HG03342 (cell line): ENCODE measurements at regions not wholly inside any gene's neighbourhood (a gene's known extent, or its start where the extent isn't known, plus 50 kb on each side); places are given as distances from the start of the nearest gene placed in this dataset.

Experiments used
- ATAC-seq: cut with Tn5 transposase; IDR thresholded peaks from one replicate; pipeline ENCODE4 v1.9.1; 2021; ENCODE audit warnings: mild to moderate bottlenecking, moderate library complexity; ENCODE audit not compliant: unreplicated experiment

DNA sequence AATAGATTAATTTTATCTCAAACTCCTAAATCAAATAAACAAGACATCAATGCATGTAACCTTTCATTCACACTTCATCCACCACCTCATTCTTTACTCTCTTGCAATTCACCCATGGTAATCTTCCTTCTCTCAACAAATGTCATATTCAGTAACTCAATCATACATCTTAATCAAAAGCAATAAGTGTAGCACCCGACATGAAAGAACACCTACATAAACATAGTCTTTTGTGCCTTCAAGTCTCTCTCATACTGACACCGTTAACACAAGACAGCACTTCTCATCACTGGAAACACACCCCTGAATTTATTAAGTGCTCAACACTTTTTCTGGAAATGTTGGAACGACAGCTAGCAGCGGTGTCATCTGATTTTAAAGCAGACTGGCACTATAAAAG, 225.9 kb downstream of the TTLL7 start:
- ATAC-seq, result no peak

GRCh38 chr1:83770319-83770661, 228.6 kb downstream of the TTLL7 start:
- ATAC-seq, result no peak

DNA sequence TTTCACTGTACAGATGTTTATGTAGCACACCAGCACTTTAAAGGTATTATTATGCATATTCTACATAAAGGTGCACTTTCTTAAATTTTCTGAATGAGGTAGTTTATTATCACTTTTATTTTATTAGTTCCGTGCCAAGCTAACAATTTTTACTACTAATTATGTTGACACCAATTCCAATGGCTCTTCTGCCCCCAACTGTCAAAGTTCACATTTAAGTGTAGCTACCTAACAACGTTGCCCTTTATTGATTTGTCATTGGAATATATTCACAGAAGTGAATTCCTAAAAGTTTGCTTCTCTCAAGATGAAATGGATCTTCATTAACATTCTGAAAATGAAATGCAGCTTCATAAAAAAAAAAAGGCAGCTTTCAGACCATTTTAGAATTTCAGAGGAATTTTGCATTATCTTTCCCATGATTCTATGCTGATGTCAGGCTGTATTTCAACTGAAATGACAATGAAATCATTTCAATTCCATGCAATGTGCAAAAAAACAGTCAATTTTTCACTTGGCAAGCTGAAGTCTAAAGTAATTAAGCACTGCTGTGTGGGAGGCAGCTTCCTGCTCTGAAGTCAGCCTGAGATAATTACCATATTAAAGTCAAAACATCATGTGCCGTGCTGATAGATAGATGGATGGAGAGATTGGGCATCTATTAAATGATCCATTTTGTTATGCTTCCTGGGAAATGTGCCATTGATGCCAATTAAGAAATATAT, 229.2 kb downstream of the TTLL7 start:
- ATAC-seq, result no peak

- ATAC-seq, result no peak
Measured at GRCh38 chr1:83769072-83769471, 229.9 kb downstream of the TTLL7 start.

GRCh38 chr1:83766241-83766691, 232.7 kb downstream of the TTLL7 start:
- ATAC-seq, result no peak

DNA sequence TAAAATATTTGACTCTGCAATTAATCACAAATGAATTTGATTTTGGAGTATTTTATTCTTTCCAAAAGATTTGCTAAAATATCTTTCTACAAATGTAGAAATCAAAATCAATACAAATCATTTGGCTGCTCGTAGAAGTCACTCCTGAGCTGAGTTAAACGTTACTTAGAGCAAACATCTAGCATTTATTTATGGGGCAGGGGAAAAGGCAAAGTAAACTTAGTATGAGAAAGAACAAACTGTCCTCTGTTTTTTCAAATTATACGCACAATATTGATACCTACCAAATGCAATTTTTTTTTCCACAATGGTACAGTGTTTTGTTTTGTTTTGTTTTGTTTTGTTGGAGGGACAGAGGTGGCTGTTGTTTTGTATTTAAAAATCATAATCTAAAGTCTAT, 233.8 kb downstream of the TTLL7 start:
- ATAC-seq, result no peak

GRCh38 chr1:83764209-83764608, 234.7 kb downstream of the TTLL7 start:
- ATAC-seq, result no peak

- ATAC-seq, result no peak
Measured at GRCh38 chr1:83763361-83764095, 235.4 kb downstream of the TTLL7 start.

- no peak for ATAC-seq
Measured at GRCh38 chr1:83762416-83762815, 236.5 kb downstream of the TTLL7 start.

DNA sequence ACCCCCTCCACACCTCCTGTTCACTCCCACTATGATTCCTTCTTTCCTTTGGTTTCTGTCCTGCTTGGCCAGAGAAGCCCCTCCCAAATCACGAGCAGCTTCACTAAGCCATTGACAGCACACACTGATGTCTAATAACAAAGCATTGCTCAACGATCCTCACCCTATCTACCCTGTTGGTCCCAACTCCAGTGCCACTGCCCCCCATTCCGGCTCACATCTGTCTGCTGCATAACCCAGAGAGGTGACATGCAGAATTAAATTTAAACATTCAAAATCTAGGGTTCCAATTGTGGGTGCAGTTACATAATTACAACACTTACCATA, 236.9 kb downstream of the TTLL7 start:
- ATAC-seq, result no peak

GRCh38 chr1:83761167-83762038, 237.5 kb downstream of the TTLL7 start:
- ATAC-seq, result peak; percentile 99

- ATAC-seq, result peak; percentile 13
Measured at GRCh38 chr1:83760226-83761021, 238.5 kb downstream of the TTLL7 start.

DNA sequence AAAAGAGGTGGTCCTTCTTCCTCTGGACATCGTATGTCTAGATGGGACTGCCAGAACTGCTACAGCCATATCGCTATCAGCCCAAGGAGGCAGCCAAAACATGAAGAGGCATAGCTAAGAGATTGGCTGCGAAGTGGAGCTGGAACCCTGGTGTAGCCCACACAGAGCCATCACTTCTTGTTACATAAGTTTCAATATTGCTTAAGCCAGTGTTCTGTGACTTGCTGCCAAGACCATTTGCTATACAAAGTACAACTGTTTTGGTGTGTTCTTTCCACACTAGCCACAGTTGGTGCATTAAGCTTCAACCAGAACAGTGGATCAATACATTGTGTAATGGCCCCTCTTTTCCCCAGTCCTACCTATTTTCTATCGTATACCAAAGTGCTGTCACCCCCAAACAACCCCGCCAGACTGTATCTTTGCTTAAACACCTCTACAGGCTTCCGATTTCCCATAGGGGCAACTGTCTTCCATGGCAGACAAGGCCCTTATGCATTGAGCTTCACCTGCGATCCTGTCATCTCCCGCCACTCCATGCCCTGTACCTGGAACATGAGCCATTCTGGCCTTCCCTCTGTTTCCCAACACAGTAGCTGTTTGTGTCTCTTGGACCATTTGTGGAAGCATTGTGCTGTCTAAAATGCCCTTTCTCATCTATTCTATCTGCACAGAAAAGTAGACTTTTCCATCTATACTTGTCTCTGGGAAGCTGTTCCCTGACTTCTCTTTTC, 241.8 kb downstream of the TTLL7 start:
- ATAC-seq, result no peak

DNA sequence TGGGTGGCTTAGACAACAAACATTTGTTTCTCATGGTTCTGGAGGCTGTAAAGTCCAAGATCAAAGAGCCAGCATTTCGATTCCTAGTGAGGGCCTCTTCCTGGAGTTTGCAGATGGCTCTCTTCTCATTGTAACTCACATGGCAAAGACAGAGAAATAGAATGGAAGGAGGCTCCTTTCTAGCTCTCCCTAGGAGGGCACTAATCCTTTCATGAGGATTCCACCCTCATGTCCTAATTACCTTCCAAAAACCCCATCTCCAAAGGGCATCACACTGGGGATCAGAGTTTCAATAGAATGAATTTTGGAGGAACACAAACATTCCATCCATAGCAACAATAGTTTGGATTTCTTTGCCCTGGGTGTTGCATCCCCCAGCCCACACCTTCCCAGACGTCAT, 247.3 kb downstream of the TTLL7 start:
- no peak for ATAC-seq

GRCh38 chr1:83750201-83750600, 248.7 kb downstream of the TTLL7 start:
- ATAC-seq, result no peak

DNA sequence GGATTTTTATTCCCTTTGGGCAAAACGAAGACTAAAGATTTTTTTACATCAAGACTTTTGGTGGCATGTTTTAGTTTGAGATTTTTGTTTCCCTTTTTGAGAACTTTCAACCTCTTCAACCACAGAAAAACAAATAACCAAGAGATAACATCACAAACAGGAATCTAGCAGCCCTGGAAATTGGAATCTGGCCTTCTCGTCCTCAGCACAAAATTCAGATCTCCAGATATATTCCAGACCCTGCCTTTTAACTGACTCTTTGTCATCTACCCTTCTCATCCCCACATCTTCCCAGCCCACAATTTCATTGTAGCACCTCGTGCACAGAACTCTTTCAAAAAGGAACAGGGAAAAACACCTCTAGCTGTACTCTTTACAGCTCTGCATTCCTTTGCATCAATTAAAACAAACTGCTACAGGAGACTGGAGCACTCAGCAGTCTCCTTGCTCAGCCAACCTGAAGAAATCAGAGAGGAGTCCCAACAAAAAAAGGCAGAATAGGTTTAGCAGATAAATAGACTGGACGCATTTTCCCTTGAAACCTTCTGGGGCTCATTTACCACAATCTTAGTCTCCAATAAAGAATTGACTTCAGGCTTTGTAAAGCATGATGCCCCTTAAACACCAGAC, 251.0 kb downstream of the TTLL7 start:
- no peak for ATAC-seq

GRCh38 chr1:83746234-83746633, 252.7 kb downstream of the TTLL7 start:
- ATAC-seq, result peak; percentile 79

GRCh38 chr1:83742446-83742845, 256.5 kb downstream of the TTLL7 start:
- ATAC-seq, result no peak

- no peak for ATAC-seq
Measured at GRCh38 chr1:83741770-83742169, 257.2 kb downstream of the TTLL7 start.

DNA sequence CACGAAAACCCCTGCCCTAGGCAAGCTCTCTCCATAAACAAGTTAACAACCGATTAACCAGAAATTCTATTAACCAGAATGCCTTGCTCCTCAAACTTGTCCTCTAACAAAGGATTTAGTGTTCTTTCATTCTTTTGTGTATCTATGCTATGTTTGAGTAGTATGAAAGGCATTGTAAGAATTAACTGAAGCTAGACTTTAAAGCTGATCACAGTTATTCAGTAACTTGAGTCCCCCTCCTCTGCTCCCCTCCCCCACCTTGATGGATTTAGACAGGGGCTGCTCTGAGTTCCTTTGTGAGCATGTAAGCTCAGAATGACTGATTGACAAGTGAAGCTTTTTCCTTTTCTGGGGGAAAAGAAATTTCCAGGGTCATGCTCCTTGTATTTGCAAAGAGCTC, 257.6 kb downstream of the TTLL7 start:
- ATAC-seq, result no peak
